Psoas muscle (tissue), 7 donors: ENCODE measurements at regions not wholly inside any gene's neighbourhood (a gene's known extent, or its start where the extent isn't known, plus 50 kb on each side); places are given as distances from the start of the nearest gene placed in this dataset.
A peak's percentile ranks its signal among the peaks of the same experiment; 100 is the strongest.

Experiments
- ATAC-seq, 4 donors: fragments of 200-7000 bp; cut with Tn5 transposase; one replicate each; pipeline ENCODE4 v1.9.1; 2020; ENCODE audit warnings: moderate library complexity in 3 of 4, mild to moderate bottlenecking in 2 of 4
- DNase-seq, 2 donors: peaks; one replicate each; pipeline ENCODE4 v3.0.0-alpha.2; 2020
- H3K27ac ChIP-seq: fragments of 200-600 bp; one replicate; pipeline ENCODE4 v1.8.0; 2022
- H3K27me3 ChIP-seq, 3 donors: fragments of 200-600 bp in 1 of 3; one replicate each; pipeline versions ENCODE4 v1.6.1 to v1.8.0; 2013 to 2022; ENCODE audit warnings: low read length in 2 of 3, mild to moderate bottlenecking in 2 of 3, moderate library complexity in 1 of 3; ENCODE audit not compliant: insufficient read depth in 3 of 3
- H3K36me3 ChIP-seq, 2 donors: fragments of 200-600 bp in 1 of 2; one replicate each; pipeline versions ENCODE4 v1.6.1 to v1.8.0; 2013 to 2022; ENCODE audit warnings: low read depth in 1 of 2, mild to moderate bottlenecking in 1 of 2, moderate library complexity in 1 of 2; ENCODE audit not compliant: insufficient read depth in 1 of 2
- H3K4me1 ChIP-seq: fragments of 200-600 bp; one replicate; pipeline ENCODE4 v1.8.0; 2022
- H3K4me3 ChIP-seq: fragments of 200-600 bp; one replicate; pipeline ENCODE4 v1.8.0; 2022; ENCODE audit warnings: mild to moderate bottlenecking
- H3K9me3 ChIP-seq: fragments of 200-600 bp; one replicate; pipeline ENCODE4 v1.8.0; 2022
- WGBS, 3 donors: extraction: QIAGEN DNeasy Blood & Tissue Kit; methylation state at CpG; one replicate each; pipeline versions ENCODE4 v1.1.6 to v1.1.7; 2013; 5-methylcytosine and 5-hydroxymethylcytosine counted together
- intact Hi-C, 2 donors: fragments of 100-400 bp; cut with DNase I; formaldehyde crosslinking; loops; one replicate each; pipeline versions ENCODE4 v1.11.0 to v1.14.2; 2022
- TF ChIP-seq, protein P1 (sequence below): fragments of 200-600 bp; IDR thresholded peaks from one replicate; pipeline ENCODE4 v1.8.0; 2022; ENCODE audit warnings: antibody characterized with exemption
- donor health status: healthy with polysubstance abuse.
- donor health status: DM: no; HTN: no; CAD: no; lungs with moderate emphysema.
- donor health status: Bipolar disorder and iron deficiency.
- donor health status: healthy.
- donor health status: DM: yes; HTN: yes; CAD: no.
- donor health status: DM: no; HTN: no; CAD: no.
- donor health status: DM: yes; HTN: yes; CAD: no.

DNA sequence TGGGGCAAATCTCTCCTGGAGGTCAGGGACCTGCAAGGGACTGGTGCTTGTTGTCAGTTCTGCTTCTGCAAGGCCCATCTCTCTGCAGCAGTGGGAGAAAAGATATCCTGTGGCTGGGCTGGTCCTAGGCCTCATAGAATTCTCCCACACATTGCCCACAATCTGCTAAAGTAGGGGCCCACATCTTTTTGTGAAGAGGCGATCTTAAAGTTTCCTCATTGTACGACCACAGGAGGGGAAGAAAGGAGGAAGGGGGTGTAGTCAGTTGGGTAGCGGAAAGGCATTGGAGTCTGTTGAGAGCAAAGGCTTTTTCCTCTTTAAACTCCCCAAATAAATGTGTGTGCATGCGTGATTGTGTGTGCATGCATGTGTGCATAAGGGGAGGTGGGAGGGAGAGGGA lies 145.3 kb downstream of the SLC4A3 start:
- no peak overlapping the region for H3K27ac ChIP-seq
- ATAC-seq, result no peak
- H3K9me3 ChIP-seq, result no peaks in the 10 kb centered on the region
- peaks cover 9% of the 10 kb centered on the region for H3K4me1 ChIP-seq
- intact Hi-C loops, result no loop called here
- DNase-seq, result no peak
- peaks cover 0 to 2% (median 0%) of the 10 kb centered on the region in 3 donors for H3K27me3 ChIP-seq
- 94 to 97% (median 97%) methylated on average over 4 of the region's 4 CpGs for WGBS, 3 donors
- no peaks in the 10 kb centered on the region for H3K36me3 ChIP-seq
- TF ChIP-seq, protein P1, sequence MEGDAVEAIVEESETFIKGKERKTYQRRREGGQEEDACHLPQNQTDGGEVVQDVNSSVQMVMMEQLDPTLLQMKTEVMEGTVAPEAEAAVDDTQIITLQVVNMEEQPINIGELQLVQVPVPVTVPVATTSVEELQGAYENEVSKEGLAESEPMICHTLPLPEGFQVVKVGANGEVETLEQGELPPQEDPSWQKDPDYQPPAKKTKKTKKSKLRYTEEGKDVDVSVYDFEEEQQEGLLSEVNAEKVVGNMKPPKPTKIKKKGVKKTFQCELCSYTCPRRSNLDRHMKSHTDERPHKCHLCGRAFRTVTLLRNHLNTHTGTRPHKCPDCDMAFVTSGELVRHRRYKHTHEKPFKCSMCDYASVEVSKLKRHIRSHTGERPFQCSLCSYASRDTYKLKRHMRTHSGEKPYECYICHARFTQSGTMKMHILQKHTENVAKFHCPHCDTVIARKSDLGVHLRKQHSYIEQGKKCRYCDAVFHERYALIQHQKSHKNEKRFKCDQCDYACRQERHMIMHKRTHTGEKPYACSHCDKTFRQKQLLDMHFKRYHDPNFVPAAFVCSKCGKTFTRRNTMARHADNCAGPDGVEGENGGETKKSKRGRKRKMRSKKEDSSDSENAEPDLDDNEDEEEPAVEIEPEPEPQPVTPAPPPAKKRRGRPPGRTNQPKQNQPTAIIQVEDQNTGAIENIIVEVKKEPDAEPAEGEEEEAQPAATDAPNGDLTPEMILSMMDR, result no peak
- H3K4me3 ChIP-seq, result no peak overlapping the region

DNA sequence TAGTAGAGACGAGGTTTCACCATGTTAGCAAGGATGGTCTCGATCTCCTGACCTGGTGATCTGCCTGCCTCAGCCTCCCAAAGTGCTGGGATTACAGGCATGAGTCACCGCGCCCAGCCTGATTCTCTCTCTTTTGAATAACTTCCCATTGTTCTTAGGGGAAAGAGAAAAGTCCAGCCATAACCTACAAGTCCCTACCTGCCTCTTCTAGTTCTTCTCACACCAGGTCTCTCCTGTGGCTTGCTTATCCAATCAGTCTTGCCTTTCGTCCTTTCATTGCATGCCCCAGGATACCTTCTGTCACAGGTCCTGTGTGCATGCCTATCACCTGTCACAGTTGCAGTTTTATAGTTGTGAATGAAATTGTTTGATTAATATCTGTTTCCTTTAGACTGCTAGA lies 148.1 kb downstream of the SLC4A3 start:
- TF ChIP-seq, protein P1, result no peak
- ATAC-seq (no peak), DNase-seq (no peak)
- Histone ChIP-seq H3K9me3 (no peaks in the 10 kb centered on the region), H3K4me3 (no peak overlapping the region), H3K27me3 (peaks cover 0 to 2% (median 0%) of the 10 kb centered on the region in 3 donors), H3K27ac (no peak overlapping the region), H3K4me1 (no peaks in the 10 kb centered on the region), H3K36me3 (no peaks in the 10 kb centered on the region)
- intact Hi-C loops, result no loop called here
- 94 to 95% (median 95%) methylated on average over 5 of the region's 5 CpGs for WGBS, 3 donors

DNA sequence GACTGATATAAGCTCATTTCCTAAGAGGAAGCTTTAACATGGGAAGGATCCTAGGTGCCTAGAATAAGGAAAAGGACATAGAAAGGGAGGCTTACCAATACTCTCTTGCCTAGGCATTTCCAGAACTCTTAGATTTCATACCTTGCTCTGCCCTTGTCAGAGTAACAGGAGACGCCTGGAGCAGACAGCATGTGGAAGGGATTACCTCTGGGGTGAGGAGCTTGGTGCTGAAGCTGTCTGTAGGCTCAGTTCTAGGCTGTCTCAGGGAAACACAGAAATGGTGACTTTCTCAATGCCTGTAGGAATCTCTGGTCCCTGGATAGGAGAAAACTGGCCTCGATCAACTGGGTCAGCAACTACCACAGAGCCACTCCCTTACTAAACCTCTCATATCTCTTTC lies 150.0 kb downstream of the SLC4A3 start:
- Histone ChIP-seq H3K9me3 (no peaks in the 10 kb centered on the region), H3K4me3 (no peak overlapping the region), H3K27ac (no peak overlapping the region), H3K36me3 (no peaks in the 10 kb centered on the region), H3K27me3 (peaks cover 0 to 2% (median 0%) of the 10 kb centered on the region in 3 donors), H3K4me1 (no peaks in the 10 kb centered on the region)
- intact Hi-C loops, result no loop called here
- 39 to 65% (median 49%) methylated on average over 2 of the region's 2 CpGs for WGBS, 3 donors
- no peak for DNase-seq
- ATAC-seq, result peak in 2 of 4 donors; percentile 48 to 74
- TF ChIP-seq, protein P1, result no peak

DNA sequence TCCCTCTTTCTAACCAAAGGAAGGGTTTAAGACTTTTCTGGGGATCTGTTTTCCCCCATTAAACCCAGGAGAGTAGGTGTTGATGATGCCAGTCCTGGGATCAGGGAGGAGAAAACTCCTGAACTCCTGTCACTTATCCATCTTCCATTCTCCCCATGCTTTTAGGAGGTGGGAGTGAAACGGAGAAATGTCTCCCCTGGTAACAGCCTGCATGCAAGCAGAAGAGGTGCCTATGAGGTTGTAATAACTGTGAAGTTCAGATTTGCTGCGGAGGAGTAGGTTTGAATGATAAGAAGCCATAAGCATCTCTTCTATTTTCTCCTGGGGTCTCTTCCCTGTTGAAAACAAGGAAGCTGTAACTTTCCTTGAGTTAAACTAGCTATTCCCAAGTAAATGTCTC lies 150.8 kb downstream of the SLC4A3 start:
- no peak for DNase-seq
- WGBS, 3 donors, result 81% methylated on average over 2 of the region's 2 CpGs
- Histone ChIP-seq H3K9me3 (no peaks in the 10 kb centered on the region), H3K27ac (no peak overlapping the region), H3K27me3 (peaks cover 0 to 2% (median 0%) of the 10 kb centered on the region in 3 donors), H3K36me3 (no peaks in the 10 kb centered on the region), H3K4me3 (no peak overlapping the region), H3K4me1 (no peaks in the 10 kb centered on the region)
- TF ChIP-seq, protein P1, result no peak
- intact Hi-C loops, result no loop called here
- ATAC-seq, result no peak

DNA sequence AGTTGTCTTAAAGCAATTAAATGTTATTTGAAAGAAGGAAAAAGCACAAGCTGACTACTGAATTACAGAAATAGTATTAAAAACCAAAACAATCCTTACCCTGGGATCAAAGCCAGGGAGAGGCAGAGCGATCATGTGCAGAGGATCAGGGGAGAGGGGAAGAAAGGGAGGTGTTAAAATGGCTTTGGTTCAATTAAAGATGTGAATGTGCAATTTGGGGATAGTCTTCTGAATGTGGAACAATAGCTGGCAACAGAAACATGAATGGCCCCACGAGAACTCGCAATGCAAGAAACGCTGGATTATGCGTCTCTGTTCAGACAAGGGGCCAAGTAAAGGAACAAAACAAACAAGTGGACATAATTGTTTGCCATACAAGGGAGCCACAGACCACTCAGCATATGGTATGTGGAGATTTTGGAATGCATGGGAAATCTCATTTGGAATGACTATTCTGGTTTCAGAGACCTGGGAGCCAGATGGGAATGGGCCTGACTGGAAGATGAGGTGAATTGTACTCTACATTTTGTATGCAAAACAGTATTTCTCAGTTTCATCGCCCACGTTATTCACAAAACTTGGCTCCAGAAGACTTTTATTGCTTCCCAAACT lies 155.4 kb downstream of the SLC4A3 start:
- H3K27me3 ChIP-seq, result no peaks in the 10 kb centered on the region
- intact Hi-C loops, result no loop called here
- DNase-seq (no peak), ATAC-seq (no peak)
- H3K36me3 ChIP-seq, result no peaks in the 10 kb centered on the region
- H3K9me3 ChIP-seq, result no peaks in the 10 kb centered on the region
- TF ChIP-seq, protein P1, result no peak
- 46 to 64% (median 60%) methylated on average over 7 of the region's 7 CpGs for WGBS, 3 donors
- no peak overlapping the region for H3K27ac ChIP-seq
- H3K4me1 ChIP-seq, result no peaks in the 10 kb centered on the region
- H3K4me3 ChIP-seq, result no peak overlapping the region
